HG02588 (cell line): ENCODE measurements at regions not wholly inside any gene's neighbourhood (a gene's known extent, or its start where the extent isn't known, plus 50 kb on each side); places are given as distances from the start of the nearest gene placed in this dataset.
A peak's percentile ranks its signal among the peaks of the same experiment; 100 is the strongest.
"Not testable (repeated sequence)": the region's sequence is repeated elsewhere in the genome, so short reads cannot be mapped to it uniquely, and the experiment has no call there.

Experiments used
- ATAC-seq: cut with Tn5 transposase; IDR thresholded peaks from one replicate; pipeline ENCODE4 v1.9.1; 2021; ENCODE audit warnings: mild to moderate bottlenecking, moderate library complexity; ENCODE audit not compliant: unreplicated experiment

- no peak for ATAC-seq
Measured at GRCh38 chr7:92925876-92926696, 89.7 kb upstream of the CDK6 start.

DNA sequence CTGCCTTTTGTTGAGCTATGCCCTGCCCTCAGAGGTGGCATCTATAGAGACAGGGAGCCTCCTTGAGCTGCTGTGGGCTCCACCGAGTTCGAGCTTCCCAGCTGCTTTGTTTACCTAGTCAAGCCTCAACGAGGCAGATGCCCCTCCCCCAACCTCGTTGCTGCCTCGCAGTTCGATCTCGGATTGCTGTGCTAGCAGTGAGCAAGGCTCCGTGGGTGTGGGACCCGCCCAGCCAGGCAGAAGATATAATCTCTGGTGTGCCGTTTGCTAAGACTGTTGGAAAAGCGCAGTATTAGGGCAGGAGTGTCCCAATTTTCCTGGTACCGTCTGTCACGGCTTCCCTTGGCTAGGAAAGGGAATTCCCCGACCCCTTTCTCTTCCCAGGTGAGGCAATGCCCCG lies 88.4 kb upstream of the CDK6 start:
- ATAC-seq: no peak

DNA sequence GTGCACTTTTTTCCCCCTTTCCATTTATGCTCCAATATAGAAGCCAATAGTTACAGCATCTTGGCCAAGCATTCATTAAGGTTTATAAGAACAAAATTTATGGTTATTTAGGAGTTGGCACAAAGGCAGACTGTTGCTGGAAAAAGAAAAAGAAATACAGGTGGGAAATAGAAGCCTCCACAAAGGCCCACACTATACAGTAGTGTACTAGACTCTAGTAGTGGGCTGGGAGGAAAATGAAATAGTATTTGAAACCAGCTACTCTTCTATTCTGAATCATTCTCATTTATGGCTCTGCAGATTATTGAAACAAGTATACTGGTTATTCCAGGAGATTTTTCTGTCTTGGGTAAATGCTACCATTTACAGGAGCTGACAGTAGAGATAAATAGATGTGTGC lies 80.9 kb upstream of the CDK6 start:
- ATAC-seq: no peak

GRCh38 chr7:92916770-92917224 lies 80.4 kb upstream of the CDK6 start:
- no peak for ATAC-seq

GRCh38 chr7:92915348-92915747 lies 79.0 kb upstream of the CDK6 start:
- ATAC-seq: no peak

GRCh38 chr7:92914645-92915044 lies 78.3 kb upstream of the CDK6 start:
- no peak for ATAC-seq

DNA sequence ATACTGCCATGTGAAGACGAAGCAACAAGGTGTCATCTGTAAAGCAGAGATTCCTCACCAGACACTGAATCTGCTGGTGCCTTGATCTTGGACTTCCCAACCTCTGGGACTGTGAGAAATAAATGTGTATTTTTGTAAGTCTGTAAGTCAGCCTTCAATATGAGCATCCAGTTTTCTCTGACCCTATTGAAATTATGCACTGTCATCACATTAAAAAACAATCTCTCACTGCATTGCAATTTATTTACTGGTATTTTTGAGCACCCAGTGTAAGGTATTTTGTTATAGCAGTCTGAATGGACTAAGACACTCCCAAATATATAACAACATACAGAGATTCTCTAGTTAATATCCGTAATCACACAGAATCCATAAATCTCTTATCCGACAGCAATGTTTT lies 77.5 kb upstream of the CDK6 start:
- no peak for ATAC-seq

GRCh38 chr7:92910976-92911375 lies 74.6 kb upstream of the CDK6 start:
- no peak for ATAC-seq

DNA sequence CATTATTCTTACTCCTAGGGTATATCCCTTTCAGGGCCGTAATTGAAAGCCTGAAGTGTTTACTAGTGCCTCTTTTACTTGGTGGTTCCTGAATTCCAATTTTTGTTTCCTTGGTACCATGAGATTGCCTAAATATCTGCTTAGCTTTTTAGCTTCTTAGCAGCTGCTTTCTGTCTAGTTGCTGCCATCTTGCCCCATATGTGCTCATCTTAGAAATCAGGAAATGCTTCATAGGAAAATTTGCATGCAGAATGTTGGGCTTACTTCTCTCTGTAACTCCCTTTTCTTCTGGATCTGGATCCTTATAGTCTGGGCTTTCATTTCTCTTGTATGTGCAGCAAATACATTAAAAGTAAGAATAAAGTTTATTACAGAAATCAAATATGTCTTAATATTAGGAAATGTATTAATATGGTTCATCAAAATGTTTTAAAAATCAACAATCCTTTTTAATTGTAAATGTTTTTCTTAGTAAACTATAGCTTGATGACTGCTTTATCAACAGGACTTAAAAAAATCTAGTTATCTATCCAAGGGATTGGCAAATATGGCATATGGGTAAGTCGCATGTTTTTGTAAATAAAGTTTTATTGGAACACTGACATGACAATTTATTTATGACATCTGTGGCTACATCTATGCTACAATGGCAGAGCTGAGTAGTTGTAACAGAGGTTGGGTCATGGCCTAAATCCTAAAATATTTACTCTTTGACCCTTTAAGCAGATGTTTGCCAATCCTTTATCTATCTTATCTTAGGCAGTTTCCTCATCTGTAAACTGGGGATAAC lies 73.5 kb upstream of the CDK6 start:
- no peak for ATAC-seq

- peak; percentile 98 for ATAC-seq
Measured at GRCh38 chr7:92904244-92905131, 68.1 kb upstream of the CDK6 start.

GRCh38 chr7:92898798-92899197 lies 62.4 kb upstream of the CDK6 start:
- ATAC-seq: no peak

DNA sequence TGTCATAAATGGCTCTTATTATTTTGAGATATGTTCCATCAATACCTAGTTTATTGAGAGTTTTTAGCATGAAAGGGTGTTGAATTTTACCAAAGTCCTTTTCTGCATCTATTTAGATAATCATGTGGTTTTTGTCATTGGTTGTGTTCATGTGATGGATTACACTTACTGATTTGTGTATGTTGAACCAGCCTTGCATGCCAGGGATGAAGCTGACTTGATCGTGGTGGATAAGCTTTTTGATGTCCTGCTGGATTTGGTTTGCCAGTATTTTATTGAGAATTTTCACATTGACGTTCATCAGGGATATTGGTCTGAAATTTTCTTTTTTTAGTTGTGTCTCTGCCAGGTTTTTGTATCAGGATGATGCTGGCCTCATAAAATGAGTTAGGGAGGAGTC lies 58.5 kb upstream of the CDK6 start:
- not testable (repeated sequence) for ATAC-seq

GRCh38 chr7:92889081-92889480 lies 52.7 kb upstream of the CDK6 start:
- ATAC-seq: no peak
